Lung (tissue), 11 donors: ENCODE measurements at regions not wholly inside any gene's neighbourhood (a gene's known extent, or its start where the extent isn't known, plus 50 kb on each side); places are given as distances from the start of the nearest gene placed in this dataset.

Source experiments
- ATAC-seq: fragments of 200-7000 bp; cut with Tn5 transposase; one replicate; pipeline ENCODE4 v1.9.1; 2020; ENCODE audit warnings: moderate number of reproducible peaks; ENCODE audit not compliant: insufficient read depth, low FRiP score
- DNase-seq, 3 donors: peaks; one replicate each; pipeline ENCODE4 v3.0.0-alpha.2; 2013 to 2017
- H3K27ac ChIP-seq, 2 donors: one replicate each; pipeline ENCODE4 v1.5.1; 2013; ENCODE audit warnings: mild to moderate bottlenecking in 2 of 2, moderate library complexity in 2 of 2, control low read depth in 1 of 2, inconsistent platforms in 1 of 2, low read depth in 1 of 2, low read length in 1 of 2
- H3K27me3 ChIP-seq, 3 donors: one replicate each; pipeline ENCODE4 v1.5.1; 2013; ENCODE audit warnings: low read length in 2 of 3; ENCODE audit not compliant: control insufficient read depth in 3 of 3, insufficient read depth in 3 of 3
- H3K36me3 ChIP-seq, 4 donors: one replicate each; pipeline ENCODE4 v1.5.1; 2013; ENCODE audit warnings: low read length in 4 of 4, mild to moderate bottlenecking in 1 of 4, moderate library complexity in 1 of 4; ENCODE audit not compliant: control insufficient read depth in 4 of 4, insufficient read depth in 4 of 4
- H3K4me1 ChIP-seq, 5 donors: one replicate each; pipeline ENCODE4 v1.5.1; 2013; ENCODE audit warnings: low read length in 5 of 5, mild to moderate bottlenecking in 2 of 5, moderate library complexity in 1 of 5; ENCODE audit not compliant: control insufficient read depth in 5 of 5, insufficient read depth in 5 of 5
- H3K4me3 ChIP-seq: one replicate; pipeline ENCODE4 v1.5.1; 2013; ENCODE audit warnings: mild to moderate bottlenecking, control low read depth, moderate library complexity
- H3K9ac ChIP-seq, 2 donors: one replicate each; pipeline ENCODE4 v1.5.1; 2013; ENCODE audit warnings: low read length in 2 of 2, control low read depth in 1 of 2; ENCODE audit not compliant: insufficient read depth in 1 of 2
- H3K9me3 ChIP-seq, 4 donors: one replicate each; pipeline ENCODE4 v1.5.1; 2013; ENCODE audit warnings: low read length in 3 of 4, mild to moderate bottlenecking in 1 of 4, moderate library complexity in 1 of 4; ENCODE audit not compliant: control insufficient read depth in 4 of 4, insufficient read depth in 3 of 4
- WGBS, 2 donors: extraction: QIAGEN DNeasy Blood & Tissue Kit; methylation state at CpG; one replicate each; pipeline ENCODE4 v1.1.7; 2013; 5-methylcytosine and 5-hydroxymethylcytosine counted together
- TF ChIP-seq, protein P1 (sequence below): IDR thresholded peaks from 2 replicates; pipeline ENCODE4 v1.5.1; 2012; ENCODE audit warnings: mild to moderate bottlenecking; ENCODE audit errors: control extremely low read depth, extremely low read depth
- donor health status: control.
- donor health status: control.
- donor health status: Bipolar disorder and iron deficiency.
- donor health status: healthy.
- donor health status: DM: yes; HTN: yes; CAD: no.

DNA sequence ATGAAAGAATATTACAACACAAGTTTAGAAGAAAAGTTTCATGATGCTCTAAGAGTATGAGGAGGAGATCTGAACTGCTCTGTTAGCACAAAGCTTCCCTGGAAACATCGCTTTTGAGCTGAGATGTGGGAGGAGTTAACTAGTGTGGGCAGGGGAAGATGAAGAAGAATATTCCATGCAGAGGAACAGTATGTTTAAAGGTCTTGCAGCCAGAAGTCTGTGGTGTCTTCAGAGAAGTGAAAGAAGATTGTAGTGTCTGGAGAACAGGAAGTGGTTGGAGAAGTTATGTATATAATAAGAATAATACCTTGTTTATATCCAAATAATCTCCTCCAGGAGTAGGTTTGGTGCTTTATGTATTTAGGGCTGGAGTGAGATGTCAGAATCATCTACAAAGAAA is 406.7 kb downstream of the MAN2A1 start:
- H3K27me3 ChIP-seq: no peaks in the 10 kb centered on the region
- H3K36me3 ChIP-seq: no peaks in the 10 kb centered on the region
- H3K27ac ChIP-seq: no peak overlapping the region
- DNase-seq (no peak), ATAC-seq (no peak)
- WGBS, 2 donors: 66 to 84% methylated on average over 1 of the region's 1 CpG
- H3K4me3 ChIP-seq: no peak overlapping the region
- H3K9ac ChIP-seq: no peak overlapping the region
- TF ChIP-seq, protein P1, sequence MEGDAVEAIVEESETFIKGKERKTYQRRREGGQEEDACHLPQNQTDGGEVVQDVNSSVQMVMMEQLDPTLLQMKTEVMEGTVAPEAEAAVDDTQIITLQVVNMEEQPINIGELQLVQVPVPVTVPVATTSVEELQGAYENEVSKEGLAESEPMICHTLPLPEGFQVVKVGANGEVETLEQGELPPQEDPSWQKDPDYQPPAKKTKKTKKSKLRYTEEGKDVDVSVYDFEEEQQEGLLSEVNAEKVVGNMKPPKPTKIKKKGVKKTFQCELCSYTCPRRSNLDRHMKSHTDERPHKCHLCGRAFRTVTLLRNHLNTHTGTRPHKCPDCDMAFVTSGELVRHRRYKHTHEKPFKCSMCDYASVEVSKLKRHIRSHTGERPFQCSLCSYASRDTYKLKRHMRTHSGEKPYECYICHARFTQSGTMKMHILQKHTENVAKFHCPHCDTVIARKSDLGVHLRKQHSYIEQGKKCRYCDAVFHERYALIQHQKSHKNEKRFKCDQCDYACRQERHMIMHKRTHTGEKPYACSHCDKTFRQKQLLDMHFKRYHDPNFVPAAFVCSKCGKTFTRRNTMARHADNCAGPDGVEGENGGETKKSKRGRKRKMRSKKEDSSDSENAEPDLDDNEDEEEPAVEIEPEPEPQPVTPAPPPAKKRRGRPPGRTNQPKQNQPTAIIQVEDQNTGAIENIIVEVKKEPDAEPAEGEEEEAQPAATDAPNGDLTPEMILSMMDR: no peak
- H3K4me1 ChIP-seq: peaks cover 0 to 2% (median 0%) of the 10 kb centered on the region in 5 donors
- peaks cover 0 to 2% (median 0%) of the 10 kb centered on the region in 4 donors for H3K9me3 ChIP-seq

DNA sequence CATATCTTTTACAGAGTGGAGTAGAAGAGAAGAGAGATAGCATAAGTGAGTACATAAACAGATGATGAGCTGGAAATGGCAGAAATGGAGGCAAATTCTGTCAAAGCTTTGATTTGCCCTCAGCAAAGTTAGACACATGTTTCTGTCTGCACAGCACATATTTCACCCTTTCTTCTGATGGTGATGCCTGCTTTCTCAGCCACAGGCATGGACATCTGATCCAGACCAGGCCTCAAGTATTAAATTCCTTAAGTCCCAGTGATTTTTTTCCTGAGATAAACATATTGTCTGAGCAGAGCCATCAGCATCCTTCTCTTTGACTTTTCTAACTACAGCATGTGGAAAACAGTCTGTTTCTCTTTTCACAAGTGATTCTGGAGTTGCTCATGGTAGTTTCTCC is 409.8 kb downstream of the MAN2A1 start:
- TF ChIP-seq, protein P1: no peak
- H3K9me3 ChIP-seq: peaks cover 0 to 2% (median 0%) of the 10 kb centered on the region in 4 donors
- no peak overlapping the region for H3K4me3 ChIP-seq
- H3K9ac ChIP-seq: no peak overlapping the region
- H3K27ac ChIP-seq: no peak overlapping the region
- no peaks in the 10 kb centered on the region for H3K27me3 ChIP-seq
- ATAC-seq (no peak), DNase-seq (no peak)
- H3K4me1 ChIP-seq: no peaks in the 10 kb centered on the region
- no peaks in the 10 kb centered on the region for H3K36me3 ChIP-seq

DNA sequence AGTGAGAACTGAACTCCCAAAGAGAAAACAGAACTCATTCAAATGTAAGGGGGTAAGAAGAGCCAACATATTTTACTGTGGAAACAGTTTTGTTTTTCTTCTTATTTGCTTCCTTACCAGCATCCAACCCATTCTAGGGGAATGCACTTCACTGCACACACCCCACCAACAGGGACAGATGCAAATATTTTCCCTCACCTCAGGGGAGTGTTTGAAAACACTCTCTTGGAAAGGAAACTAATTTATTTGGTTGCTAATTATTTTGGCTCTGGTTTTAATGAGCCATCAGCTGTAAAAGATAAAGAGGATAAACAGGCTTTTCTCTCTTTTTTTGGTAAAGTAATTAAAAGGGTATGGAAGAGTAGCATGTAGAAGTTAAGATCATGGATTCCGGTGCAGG is 413.4 kb downstream of the MAN2A1 start:
- Histone ChIP-seq H3K4me3 (no peak overlapping the region), H3K27me3 (no peaks in the 10 kb centered on the region), H3K9me3 (no peaks in the 10 kb centered on the region), H3K4me1 (peaks cover 0 to 7% (median 0%) of the 10 kb centered on the region in 5 donors), H3K27ac (no peak overlapping the region), H3K36me3 (no peaks in the 10 kb centered on the region), H3K9ac (no peak overlapping the region)
- ATAC-seq: no peak
- TF ChIP-seq, protein P1: no peak
- 91 to 93% methylated on average over 1 of the region's 1 CpG for WGBS, 2 donors
- no peak for DNase-seq

DNA sequence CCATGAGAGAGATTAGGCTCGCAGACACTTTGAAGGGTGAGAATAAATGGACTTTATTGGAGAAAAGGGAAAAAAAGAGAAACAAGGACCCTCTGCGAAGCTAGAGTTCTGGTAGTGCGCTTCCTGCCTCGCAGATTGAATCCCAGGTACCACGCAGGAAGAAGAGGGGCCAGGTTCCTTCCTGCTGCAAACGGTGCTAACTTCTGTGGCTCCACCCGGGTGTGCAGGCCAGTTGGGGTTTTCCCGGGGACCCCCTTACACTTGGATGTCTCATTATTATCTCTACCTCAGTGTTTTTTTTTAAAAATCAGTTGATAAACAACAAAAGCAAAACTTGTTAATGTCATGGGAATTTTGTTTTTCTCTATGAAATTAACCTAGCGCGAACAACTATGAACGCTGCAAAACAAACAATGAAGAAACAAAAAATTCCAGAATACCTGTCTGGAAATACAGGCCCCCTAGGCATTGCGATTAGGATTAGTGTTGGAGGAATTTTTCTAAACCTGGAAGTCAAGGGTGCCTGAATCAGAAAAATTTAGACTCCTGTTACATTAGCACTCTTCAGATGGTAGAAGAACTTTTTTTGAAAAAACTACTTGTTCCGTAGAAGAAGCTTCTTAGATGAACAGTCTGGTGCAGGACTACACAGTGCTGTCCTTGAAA is 414.5 kb downstream of the MAN2A1 start:
- Histone ChIP-seq H3K9me3 (no peaks in the 10 kb centered on the region), H3K36me3 (no peaks in the 10 kb centered on the region), H3K9ac (no peak overlapping the region), H3K27me3 (no peaks in the 10 kb centered on the region), H3K4me3 (no peak overlapping the region), H3K4me1 (peaks cover 0 to 7% (median 0%) of the 10 kb centered on the region in 5 donors), H3K27ac (no peak overlapping the region)
- WGBS, 2 donors: 44 to 62% methylated on average over 13 of the region's 13 CpGs
- TF ChIP-seq, protein P1: no peak
- no peak for DNase-seq
- ATAC-seq: no peak
